ENCODE measurements at regions not wholly inside any gene's neighbourhood (a gene's known extent, or its start where the extent isn't known, plus 50 kb on each side); places are given as distances from the start of the nearest gene placed in this dataset.

DNA sequence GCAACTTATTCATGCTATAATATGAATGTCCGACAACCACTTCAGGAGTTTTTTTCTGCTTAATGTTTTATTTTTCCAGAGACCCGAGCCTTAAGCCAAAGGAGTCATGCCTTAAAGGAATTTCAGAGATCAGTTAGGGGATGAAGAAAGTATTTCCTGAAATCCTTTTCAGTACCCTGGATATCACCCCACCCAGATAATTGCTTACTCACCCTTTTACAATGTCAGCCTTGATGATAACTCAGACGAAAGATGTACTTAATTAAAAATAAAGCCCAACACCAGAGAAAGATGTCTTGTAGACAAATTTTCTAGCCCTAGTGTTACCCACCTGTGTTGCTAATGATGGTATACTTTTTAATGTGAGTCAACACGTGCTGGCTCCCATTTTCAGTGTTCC is 124.1 kb downstream of the XCL2 start:
- TF ChIP-seq CTCF (IDR thresholded peaks at IDR 0.05; ENCODE audit: insufficient read depth, low read length, poor library complexity, severe bottlenecking), result no peak
- no peak for TF ChIP-seq EZH2phosphoT487 (conservative IDR thresholded peaks at IDR 0.05; ENCODE audit: low read length)

All from SU-DHL-6 (cell line).